ENCODE measurements at regions not wholly inside any gene's neighbourhood (a gene's known extent, or its start where the extent isn't known, plus 50 kb on each side); places are given as distances from the start of the nearest gene placed in this dataset.
A peak's percentile ranks its signal among the peaks of the same experiment; 100 is the strongest.
"Not testable (repeated sequence)": the region's sequence is repeated elsewhere in the genome, so short reads cannot be mapped to it uniquely, and the experiment has no call there.

DNA sequence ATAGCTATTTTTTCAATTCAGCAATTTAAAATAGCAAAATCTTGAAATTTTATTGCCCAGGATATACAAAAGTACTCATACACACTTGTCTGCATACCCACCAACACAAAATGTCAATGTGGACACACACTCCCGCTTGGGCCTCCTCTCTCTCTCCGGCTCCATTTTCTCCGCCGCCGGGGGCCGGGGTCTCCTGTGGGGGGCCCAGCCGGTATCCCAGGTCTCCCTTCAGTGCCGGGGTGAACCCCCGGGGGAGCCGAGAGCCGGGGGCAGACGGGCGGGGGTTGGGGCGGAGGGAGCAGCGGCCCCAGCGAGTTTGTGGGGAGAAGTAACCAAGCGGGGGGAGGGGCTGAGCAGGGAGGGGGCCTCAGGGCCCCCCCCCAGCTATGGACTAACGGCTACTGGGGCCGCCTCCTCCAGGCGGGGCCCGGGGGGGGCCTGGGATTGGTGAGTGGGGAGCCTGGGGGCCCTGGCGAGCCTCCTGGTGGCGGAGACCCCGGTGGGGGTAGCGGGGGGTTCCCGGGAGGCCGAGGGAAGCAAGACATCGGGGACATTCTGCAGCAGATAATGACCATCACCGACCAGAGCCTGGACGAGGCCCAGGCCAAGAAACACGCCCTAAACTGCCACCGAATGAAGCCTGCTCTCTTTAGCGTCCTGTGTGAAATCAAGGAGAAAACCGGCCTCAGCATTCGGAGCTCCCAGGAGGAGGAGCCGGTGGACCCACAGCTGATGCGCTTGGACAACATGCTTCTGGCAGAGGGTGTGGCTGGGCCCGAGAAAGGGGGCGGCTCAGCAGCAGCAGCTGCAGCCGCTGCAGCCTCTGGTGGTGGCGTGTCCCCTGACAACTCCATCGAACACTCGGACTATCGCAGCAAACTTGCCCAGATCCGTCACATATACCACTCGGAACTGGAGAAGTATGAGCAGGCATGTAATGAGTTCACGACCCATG lies 56.6 kb downstream of the CHST2 start:
- not testable (repeated sequence) for DNase-seq

DNA sequence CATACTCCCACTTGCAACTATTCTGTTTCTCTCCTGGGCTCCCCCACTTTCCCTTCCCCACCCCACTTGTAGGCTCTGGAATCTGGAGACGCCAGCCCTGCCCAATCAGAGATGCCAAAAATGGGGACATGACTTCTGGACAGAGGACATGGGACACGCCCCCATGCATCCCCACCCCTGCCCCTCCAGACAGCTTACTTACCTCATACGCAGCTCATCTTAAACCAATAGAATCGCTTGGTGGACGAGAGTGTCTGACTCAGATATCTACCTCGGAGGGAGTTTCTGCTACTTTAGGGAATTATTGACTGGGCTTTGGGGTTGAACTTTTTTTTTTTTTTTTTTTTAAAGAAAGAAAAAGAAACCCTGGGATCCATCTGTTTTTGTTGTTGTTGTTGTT lies 58.4 kb downstream of the CHST2 start:
- DNase-seq: not testable (repeated sequence)

DNA sequence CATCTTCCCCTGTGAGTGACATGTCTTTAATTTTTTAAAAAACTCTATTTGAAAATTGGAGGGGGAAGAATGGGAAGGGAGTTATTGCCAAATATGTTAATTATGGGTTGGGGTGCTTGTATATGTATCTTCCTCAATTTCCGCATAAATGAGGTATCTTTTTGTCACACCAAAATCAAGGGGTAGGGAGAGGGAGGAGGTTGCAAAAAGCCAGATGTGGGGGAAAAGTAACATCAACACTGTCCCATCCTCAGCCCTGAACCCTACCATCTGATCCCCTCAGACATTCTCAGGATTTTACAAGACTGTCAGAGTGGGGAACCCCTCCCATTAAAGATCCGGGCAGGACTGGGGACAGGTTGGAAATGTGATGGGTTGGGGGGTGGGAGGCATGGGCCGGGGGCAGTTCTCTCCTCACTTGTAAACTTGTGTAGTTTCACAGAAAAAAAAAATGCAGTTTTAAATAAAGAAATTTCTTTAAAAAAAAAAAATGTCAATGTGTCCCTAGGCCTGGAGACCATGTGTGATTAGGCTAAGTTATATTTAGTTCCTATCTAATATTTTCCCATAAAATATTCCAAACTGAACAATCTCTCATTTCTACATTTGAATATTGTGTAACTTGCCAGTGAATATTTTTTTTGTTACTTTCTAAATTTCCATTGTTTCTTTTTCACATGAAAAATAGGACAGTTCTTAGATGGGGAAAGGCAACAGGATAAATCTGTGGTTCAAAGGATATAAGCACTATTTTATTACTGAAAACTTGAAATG lies 59.4 kb downstream of the CHST2 start:
- DNase-seq: not testable (repeated sequence)

DNA sequence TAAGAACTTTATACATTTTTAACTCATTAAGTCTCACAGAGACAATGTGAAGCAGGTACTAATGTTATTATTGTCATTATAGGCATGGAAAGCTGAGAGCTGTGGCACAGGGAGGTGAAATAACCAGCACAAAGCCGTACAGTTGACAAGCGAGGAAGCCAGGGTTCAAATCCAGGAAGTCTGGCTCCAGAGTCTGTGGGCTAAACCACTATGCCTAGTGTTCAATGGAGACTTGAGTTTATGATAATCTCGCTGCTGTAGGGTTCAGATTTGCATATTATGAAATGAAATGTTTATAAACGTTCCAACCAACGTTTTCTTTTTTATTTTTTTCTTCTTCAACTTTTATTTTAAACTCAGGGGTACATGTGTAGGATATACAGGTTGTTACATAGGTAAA lies 60.0 kb downstream of the CHST2 start:
- DNase-seq: no peak

DNA sequence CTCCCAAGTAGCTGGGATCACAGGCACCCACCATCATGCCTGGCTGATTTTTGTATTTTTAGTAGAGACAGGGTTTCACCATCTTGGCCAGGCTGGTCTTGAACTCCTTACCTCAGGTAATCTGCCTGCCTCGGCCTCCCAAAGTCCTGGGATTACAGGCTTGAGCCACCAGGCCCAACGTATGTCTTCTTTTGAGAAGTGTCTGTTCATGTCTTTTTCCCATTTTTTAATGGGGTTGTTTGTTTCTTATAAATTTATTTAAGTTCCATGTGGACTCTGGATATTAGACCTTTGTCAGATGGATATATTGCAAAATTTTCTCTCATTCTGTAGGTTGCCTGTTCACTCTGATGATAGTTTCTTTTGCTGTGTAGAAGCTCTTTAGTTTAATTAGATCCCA lies 61.3 kb downstream of the CHST2 start:
- not testable (repeated sequence) for DNase-seq

DNA sequence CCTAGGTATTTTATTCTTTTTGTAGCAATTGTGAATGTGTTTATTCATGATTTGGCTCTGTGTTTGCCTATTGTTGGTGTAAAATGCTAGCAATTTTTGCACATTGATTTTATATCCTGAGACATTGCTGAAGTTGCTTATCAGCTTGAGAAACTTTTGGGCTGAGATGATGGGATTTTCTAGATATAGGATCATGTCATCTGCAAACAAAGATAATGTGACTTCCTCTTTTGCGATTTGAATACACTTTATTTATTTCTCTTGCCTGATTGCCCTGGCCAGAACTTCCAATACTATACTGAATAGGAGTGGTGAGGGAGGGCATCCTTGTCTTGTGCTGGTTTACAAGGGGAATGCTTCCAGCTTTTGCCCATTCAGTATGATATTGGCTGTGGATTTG lies 62.4 kb downstream of the CHST2 start:
- DNase-seq: not testable (repeated sequence)

DNA sequence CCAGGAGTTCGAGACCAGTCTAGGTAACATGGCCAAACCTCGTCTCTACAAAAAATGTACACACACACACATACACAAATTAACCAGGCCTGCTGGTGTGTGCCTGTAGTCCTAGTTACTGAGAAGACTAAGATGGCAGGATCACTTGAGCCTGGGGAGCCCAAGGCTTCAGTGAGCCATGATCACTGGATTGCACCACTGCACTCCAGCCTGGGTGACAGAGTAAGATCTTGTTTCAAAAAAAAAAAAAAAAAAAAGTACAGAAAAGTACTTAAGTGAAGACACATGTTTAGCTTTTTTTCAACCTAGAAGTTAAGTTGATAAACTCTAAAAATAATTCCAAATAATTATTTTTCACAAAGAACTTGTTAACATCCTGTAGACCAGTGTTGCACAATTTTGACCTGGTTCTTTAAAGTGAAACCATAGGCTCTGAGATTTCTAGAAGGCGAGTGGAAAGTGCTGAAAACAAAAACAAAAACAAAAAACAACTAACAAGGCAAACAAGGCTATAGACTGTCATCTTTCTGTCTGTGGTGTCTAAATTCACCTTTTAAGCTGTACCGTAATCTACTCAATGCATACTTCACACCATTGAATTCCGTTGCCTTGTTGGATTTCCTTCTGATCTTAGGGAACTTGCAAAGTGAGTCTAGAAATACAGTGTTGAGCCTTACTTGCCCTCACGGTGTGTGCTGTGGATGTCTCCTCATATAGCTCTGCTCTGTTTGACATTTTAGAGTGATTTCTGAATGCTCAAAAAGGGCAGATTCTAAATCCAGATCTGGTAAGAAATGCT lies 63.5 kb downstream of the CHST2 start:
- DNase-seq: no peak

DNA sequence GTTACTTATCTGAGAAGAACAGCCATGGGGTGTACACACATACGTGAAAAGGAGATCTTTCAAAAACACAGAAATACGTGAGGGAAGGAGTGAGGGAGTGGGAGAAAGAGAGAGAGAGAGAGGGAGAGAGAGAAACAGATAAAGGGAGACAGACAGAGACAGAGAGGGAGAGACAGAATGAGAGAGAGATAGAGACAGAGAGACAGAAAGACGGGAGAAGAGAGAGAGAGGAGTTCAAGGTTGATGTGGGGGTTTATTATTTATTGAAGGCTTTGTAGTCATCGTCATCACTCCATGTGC lies 64.0 kb downstream of the CHST2 start:
- DNase-seq: no peak

DNA sequence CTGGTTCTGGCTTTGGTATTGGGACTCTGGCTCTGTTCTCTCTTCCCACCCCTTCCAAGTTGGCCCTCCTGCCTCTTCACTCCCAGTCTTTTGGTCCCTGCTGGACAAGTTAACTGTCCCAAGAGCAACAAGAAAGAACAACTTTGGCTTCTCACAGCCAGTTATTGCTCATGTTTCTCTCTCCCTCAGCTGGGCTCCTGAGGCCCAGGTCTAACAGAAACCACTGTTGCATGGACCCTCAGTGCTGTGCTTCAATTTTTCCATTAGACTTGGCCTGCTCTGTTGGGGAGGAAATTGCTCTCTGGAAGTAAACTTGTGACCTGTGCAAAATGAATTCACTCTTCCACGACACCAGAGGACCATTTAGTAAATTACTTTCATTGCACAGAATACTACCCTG lies 64.5 kb downstream of the CHST2 start:
- no peak for DNase-seq

DNA sequence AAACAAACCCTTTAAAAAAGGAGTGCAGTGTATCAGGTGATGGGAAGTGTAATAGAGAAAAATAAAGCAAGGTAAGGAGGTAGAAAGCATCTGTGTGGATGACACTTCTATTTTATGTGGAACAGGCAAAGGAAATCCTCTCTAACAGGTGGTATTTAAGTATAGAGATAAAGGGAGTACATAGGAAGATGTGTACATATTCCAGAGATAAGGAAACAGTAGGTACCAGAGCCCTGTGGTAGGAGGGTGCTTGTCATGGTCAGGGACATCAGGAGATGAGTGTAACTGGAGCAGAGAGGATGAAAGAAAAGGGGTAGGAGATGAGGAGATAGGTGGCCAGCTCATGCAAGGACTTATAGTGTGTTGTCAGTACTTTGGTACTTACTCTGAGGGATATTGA lies 65.8 kb downstream of the CHST2 start:
- DNase-seq: no peak

DNA sequence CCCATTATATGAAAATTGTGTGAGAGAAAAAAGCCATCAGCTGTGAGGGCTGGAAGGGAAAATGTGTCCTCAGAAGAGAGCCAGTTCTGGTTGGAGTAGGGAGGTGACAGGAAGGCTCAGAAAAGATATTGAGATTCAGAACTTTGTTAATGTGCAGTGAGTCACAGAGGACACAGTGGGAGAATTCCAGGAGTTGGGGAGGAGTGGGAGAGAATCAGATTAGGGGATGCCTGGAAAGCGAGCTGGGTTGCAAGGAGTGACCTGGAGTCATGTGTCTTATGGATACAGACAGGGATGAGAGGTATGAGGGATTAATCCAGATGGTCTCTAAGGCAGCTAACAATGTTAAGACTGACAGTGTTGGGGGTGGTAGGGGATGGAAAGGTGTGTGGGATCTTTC lies 67.5 kb downstream of the CHST2 start:
- DNase-seq: peak; percentile 26

DNA sequence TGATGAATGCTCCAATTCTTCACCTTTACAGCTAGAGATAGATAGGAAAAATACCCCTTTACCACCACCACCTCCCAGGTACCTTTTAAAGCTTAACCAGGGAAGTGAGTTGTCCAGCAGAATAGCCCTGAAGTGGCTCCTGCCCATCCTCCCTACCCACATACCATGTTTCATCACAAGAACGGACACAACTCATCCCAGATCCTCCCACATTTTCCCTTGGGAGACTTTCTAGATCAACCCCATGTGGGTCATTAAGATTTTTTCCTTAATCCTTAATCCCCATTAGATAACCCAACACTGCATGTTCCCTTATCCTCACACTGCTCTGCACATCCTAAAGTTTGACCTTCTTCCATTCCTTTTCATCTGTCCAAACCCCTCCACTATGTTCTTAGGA lies 69.3 kb downstream of the CHST2 start:
- no peak for DNase-seq

DNA sequence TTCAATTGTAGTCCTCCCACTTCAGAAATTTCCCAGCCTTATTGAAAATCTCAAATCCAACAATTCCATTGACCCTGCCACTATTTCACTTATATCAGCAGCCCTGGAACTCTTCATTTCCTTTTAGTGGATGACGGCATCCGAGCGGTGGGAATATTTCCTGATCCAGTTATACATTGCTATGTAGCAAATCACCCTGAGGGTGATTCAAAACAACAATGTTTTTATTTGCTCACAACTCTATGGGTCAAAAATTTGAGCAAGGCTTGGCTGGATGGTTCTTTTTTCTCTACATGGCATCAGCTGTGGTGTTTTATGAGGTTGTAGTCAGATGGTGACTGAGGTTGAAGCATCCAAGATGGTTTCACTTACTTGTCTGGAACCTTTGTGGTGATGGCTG lies 70.5 kb downstream of the CHST2 start:
- no peak for DNase-seq

DNA sequence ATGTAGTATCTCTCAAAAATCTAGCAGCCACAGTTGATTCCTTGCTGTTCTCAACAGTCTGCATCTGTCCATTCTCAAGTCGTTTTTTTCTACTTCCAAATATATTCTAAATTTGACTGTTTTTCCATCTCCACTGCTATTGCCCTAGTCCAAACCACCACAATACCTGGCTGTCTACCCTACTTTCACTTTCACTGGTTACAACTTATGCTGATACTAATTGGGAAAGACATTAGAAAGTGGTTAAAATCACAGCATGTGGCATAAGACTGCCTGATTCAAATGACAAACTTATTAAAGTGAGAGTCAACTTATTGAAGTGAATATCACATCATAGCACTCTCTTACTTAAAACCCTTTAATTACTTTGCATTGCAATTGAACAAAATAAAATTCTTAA lies 72.6 kb downstream of the CHST2 start:
- no peak for DNase-seq

DNA sequence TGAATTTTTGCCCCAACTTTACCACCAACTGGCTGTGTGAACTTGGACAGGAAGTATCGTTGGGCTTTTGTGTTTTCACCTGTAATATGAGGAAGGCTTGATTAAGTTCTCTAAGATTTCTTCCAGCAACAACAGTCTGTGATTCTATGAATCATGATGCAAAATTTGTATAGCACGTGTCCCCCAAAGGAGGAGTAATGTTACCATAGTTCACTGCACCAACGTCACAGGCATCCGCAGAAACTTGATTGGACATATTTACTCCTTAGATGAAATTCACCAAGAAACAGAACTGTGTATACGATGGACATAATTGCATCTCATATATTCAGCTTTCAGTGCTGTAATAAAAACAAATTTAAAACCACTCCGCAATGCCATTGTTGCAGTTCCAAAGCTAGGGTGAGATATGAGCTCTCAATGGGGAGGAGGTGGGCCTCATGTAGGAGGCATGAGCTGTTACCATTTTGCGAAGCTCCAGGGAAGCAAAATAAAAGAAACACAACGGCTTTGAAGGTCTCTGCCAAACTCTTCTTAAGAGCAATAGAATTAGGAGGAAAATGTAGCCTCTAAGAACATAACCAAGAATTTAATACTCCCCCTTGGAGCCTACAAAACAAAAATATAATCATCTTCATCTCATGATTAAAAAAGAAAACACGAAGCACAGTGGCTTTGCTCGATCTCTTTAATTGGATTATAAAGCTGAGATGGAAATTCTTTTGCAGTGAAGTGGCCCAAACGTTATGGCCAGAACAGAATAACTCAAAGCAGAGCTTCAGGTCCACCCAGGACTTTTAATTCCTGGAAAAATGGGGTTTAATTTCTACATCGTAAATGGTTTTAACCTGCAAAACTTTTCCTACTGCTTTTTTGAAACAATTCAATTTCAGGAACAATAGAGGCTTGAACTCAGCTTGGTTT lies 80.7 kb downstream of the CHST2 start:
- peak; percentile 44 for DNase-seq

DNA sequence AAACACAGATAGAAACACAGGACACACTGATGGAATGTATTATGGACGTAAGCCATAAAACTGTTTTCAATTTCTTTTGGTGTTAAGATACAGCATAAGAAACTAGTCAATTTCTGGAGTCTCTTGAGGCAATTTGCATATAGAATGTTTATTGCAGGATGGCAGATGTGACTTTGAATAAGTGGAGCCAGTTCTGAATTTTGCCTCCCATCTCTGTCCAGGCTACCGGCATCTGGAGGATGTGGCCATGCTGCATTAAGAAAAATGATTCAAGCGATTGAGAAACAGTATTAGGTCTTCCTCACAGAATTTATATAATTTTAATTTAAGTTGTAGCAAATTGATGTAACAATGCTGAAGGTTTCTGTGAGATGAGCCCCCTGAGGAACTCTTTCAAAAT lies 81.5 kb downstream of the CHST2 start:
- DNase-seq: peak; percentile 15

DNA sequence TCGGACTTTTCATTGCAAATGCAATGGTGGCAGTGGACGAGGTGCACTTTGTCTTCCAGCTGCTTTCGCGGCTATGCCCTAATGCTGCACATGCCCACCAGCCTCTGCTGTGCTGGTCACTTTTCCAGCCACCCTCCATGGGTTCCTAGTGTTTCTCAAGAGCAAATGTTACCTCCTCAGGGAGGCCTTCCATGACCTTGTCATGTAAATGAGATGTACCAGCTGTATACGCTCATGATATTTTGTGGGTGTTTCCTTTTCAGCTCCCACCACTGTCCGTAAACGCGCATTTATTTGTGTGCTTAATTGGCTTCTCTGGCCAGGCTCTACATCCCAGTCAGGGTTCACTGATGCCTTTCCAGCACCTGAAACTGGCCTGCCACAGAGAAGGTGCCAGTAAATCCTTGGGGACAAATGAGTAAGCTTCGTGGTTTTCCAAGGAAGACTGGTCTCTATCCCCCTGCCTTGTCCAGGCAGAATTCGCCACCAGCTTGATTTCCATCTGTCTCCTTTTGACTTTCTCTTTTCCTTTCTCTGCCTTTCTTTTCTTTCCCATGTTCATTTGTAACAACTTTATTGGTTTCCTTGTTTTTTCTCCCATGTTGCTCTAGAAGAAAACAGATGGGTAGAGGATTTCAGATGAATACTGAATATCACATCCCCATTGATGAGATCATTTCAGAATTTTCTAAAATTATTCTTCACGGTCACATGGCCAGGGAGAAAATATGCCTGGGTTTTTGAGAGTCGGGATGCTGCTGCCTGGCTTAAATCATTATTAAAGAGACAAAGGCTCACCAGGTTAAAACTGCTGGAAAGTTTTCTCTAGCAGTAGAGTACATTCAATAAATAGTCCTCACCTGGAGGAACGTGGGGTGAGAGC lies 82.5 kb downstream of the CHST2 start:
- no peak for DNase-seq

DNA sequence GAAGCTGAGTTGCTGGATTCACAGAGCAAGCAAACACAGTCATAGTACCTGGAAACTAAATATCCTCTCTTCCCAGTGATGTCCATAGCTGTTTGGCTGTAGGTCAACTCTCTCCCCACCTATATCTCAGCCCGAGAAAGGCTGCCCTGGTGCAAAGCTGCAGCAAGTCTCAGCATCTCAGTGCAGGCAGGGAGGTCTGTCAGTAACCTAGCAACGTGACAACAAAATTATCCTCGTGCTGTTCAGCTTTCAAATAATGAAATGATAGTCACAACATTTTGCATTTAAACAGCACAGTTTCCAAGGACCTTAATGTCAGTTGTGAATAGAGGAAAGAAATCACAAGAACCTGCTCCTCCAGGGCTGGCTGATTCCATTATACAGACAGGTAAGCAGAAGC lies 83.6 kb downstream of the CHST2 start:
- DNase-seq: no peak

DNA sequence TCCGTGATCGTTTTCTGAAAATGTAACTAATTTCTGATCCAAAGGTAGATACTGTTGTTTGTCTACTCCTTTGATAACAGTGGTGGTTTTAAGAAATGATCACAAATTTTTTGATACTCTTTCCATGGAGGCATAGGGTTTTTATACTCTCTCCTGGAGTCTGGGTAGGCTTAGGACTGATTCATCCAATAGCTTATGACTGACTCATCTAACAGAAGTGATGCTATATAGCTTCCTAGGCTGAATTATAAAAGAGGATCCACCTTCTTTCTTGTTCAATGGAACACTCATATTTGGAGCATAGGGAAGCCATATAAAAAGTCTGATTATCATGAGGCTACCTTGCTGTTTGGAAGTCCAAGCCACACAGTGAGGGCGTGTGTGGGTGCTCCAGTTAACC lies 84.3 kb downstream of the CHST2 start:
- DNase-seq: peak; percentile 57

DNA sequence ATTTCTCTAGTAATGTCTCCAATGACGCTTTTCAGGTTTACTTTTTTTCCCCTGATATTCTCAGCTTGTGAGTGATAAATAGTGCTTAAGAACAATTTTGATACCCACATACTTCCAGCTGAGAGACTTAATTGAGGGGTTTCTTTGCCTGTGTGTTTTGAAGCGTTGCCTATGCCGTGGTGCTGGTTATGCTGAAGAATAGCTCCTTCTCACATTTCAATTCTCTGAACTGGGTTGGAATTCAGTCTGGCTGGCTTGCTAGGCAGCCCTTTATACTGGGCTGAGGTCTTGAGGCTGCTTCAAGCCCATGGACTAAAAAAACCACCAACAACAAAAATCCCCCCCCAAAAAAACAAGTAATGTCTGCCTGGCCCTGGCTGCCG lies 87.4 kb downstream of the CHST2 start:
- DNase-seq: no peak

DNA sequence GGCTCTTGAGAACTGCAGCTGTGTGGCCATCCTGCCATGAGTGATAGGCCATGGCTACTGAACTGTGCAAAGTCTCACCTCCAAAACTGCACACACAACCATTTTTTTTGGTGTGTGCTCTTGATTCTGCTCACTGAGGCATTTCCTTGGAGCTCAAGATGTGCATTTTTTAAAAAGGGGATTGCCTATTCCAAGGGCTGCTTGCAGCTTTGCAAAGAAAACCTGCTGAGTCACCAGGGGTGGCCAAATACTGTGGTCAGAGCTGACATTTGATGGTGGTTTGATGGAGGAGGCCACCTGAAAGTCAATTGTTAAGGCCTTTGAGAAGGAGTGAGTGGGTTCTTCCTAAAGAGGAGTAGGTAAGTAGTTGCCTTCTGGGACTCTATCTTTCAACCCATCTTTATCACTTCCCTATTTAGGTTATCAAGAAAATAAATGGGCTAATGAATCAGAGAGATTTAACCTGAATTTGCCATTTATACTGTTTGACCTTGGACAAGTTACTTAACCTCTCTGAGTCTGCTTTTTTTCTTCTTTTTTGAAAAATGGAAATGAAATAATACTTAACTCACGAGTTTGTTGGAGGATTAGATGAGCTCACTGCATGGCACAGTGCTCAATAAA lies 87.9 kb downstream of the CHST2 start:
- peak; percentile 48 for DNase-seq
